ENCODE measurements at regions not wholly inside any gene's neighbourhood (a gene's known extent, or its start where the extent isn't known, plus 50 kb on each side); places are given as distances from the start of the nearest gene placed in this dataset.
"Not testable (repeated sequence)": the region's sequence is repeated elsewhere in the genome, so short reads cannot be mapped to it uniquely, and the experiment has no call there.

DNA sequence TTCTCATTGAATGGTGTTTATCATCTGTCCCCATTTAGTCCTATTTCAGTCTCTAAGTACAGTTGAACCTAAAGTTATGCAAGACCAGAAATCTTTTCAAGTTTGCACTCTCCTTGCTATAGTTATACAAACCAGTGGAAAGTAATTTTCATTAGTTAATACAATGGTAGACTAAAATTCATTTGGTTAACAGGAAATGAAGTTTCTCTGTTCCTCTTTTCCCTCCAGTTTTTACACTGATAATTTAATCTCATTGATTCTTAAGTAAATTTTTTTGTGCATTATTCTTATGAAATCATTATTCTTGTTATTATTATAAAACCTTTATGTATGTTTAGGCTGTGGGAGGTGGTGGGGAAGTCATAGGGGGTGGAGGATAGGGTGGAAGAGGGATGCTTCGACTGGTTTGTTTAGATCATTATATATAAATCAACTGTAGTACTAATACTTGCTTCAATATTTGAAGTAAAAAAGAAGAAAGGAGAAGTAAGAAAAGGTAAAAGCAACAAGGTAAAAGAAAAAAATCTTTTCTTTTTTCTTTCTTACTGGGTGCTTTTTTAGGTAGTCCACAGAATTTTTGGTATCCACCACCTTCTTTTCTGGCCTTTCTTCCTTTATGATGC is 104.1 kb downstream of the GPR85 start:
- no peak overlapping the region for H3K4me3 ChIP-seq (replicated peaks; ENCODE audit: low read depth, low read length)
- no peak for DNase-seq (ENCODE audit: extremely low read depth, low read depth)
- TF ChIP-seq, protein P1, sequence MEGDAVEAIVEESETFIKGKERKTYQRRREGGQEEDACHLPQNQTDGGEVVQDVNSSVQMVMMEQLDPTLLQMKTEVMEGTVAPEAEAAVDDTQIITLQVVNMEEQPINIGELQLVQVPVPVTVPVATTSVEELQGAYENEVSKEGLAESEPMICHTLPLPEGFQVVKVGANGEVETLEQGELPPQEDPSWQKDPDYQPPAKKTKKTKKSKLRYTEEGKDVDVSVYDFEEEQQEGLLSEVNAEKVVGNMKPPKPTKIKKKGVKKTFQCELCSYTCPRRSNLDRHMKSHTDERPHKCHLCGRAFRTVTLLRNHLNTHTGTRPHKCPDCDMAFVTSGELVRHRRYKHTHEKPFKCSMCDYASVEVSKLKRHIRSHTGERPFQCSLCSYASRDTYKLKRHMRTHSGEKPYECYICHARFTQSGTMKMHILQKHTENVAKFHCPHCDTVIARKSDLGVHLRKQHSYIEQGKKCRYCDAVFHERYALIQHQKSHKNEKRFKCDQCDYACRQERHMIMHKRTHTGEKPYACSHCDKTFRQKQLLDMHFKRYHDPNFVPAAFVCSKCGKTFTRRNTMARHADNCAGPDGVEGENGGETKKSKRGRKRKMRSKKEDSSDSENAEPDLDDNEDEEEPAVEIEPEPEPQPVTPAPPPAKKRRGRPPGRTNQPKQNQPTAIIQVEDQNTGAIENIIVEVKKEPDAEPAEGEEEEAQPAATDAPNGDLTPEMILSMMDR (IDR thresholded peaks at IDR 0.05; ENCODE audit: low read depth, low read length, missing control alignments) = no peak

DNA sequence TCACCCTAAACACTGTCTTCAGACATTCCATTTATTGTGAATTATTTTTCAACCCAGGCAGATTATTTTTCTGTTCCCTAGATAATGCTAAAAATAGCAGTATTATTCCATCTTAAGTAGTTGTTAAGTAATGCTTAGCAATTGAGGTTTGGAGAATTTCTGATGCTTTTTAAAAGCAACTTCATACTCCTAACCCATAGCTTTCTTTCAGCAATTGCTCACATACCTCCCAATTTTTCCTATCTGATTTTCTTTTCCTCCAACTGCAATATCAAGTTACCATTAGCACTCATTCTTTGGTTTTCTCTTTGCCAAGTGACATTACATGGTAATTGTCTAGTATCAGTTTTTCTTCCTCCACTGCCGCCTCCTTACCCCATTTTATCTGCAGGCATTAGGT is 104.7 kb downstream of the GPR85 start:
- DNase-seq (ENCODE audit: extremely low read depth, low read depth) = no peak
- H3K4me3 ChIP-seq (replicated peaks; ENCODE audit: low read depth, low read length) = no peak overlapping the region
- TF ChIP-seq, protein P1 (IDR thresholded peaks at IDR 0.05; ENCODE audit: low read depth, low read length, missing control alignments) = no peak

- not testable (repeated sequence) for H3K4me3 ChIP-seq (replicated peaks; ENCODE audit: low read depth, low read length)
These were observed 107.6 kb downstream of the GPR85 start for GRCh38 chr7:112979055-112979454.

DNA sequence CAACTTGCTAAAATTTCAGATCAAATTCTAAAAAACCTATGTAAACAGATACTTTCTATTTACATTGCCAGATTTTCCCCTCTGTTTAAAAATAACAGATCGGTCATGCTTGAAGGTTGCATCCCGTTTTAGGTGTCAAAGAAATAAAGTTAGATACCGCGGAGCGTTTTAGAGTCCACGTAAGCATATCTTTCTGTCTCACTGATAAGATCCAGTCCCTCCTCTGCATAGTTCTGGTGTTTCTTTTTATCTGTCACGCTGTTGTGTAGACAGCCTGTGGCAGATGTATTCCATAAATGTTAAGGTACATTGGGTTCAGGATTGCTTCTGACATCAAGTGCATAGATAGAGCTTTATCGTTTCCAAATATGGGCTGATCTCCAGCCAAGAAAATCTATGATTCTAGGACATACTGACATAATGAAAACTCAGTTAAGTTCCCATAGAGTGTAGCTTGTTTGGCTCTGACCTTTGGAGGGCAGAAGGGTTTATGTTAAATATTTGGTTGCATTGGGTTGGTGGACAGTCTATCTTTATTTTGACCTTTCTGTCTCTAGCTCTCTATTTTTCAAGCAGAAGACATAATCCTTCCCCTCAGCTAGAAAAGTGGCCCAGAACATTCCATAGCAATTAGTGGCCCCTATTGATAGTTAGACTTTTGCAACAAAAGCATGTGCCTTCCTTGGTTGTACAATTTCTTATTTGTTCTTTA is 109.2 kb downstream of the GPR85 start:
- DNase-seq (ENCODE audit: extremely low read depth, low read depth); H3K4me3 ChIP-seq (replicated peaks; ENCODE audit: low read depth, low read length): not testable (repeated sequence)

More at GRCh38 chr7:112979055-112979454, 107.6 kb downstream of the GPR85 start:
- DNase-seq (ENCODE audit: extremely low read depth, low read depth) = not testable (repeated sequence)

- TF ChIP-seq, protein P1 (IDR thresholded peaks at IDR 0.05; ENCODE audit: low read depth, low read length, missing control alignments) = no peak
- DNase-seq (ENCODE audit: extremely low read depth, low read depth) = no peak
These were observed 115.9 kb downstream of the GPR85 start for GRCh38 chr7:112970771-112971170.

DNA sequence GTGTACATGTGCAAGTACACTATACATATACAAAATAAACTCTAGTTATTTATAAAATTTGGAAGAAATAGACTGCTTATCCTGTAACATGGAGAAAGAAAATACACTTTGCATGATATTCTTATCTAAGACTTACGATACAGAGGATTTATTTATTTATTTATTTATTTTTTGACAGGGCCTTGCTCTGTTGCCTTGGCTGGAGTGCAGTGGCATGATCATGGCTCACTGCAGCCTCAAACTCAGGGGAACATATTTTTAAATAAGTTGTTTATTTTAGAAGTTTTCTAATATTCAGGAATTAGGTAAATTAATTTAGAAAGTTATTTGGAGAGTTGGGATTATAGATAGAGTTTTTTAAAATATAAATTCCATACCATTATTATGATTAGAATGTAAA is 116.7 kb downstream of the GPR85 start:
- H3K4me3 ChIP-seq (replicated peaks; ENCODE audit: low read depth, low read length) = no peak overlapping the region
- TF ChIP-seq, protein P1 (IDR thresholded peaks at IDR 0.05; ENCODE audit: low read depth, low read length, missing control alignments) = no peak
- DNase-seq (ENCODE audit: extremely low read depth, low read depth) = no peak

More at GRCh38 chr7:112970771-112971170, 115.9 kb downstream of the GPR85 start:
- no peak overlapping the region for H3K4me3 ChIP-seq (replicated peaks; ENCODE audit: low read depth, low read length)

DNA sequence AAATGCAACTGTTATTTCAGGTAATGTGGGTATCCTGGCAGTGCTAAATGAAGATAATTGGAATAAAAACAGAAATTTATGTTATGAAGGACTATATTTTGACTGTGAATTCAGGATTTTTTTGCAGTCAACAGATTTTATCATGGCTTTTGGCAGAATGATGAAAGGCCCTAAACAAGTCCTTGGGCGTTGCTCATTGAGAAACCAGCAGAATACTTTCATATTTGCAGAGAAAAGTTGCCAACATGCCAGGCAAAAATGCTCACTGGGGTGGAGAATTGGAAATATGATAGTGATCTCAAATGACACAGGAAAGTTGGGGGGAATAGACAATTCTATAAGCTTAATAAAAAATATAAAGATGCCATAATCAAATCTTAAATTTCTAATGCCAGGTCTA is 121.1 kb downstream of the GPR85 start:
- TF ChIP-seq, protein P1 (IDR thresholded peaks at IDR 0.05; ENCODE audit: low read depth, low read length, missing control alignments) = no peak
- DNase-seq (ENCODE audit: extremely low read depth, low read depth) = no peak
- no peak overlapping the region for H3K4me3 ChIP-seq (replicated peaks; ENCODE audit: low read depth, low read length)

GRCh38 chr7:112963634-112964033 is 123.0 kb downstream of the GPR85 start:
- no peak for DNase-seq (ENCODE audit: extremely low read depth, low read depth)
- TF ChIP-seq, protein P1 (IDR thresholded peaks at IDR 0.05; ENCODE audit: low read depth, low read length, missing control alignments) = no peak
- H3K4me3 ChIP-seq (replicated peaks; ENCODE audit: low read depth, low read length) = no peak overlapping the region
